K562 (cell line): ENCODE measurements at regions not wholly inside any gene's neighbourhood (a gene's known extent, or its start where the extent isn't known, plus 50 kb on each side); places are given as distances from the start of the nearest gene placed in this dataset.
A peak's percentile ranks its signal among the peaks of the same experiment; 100 is the strongest.

ENCODE experiments used
- ATAC-seq: fragments of 200-7000 bp; cut with Tn5 transposase; 3 replicates; pipeline ENCODE4 v1.9.1; 2020; ENCODE audit warnings: moderate library complexity
- BruUV-seq: library from RNA; stranded (reverse); fragments of 400-500 nt; replicated peaks from 2 replicates; lab custom pipeline; 2021; lab: Mats Ljungman, UMichigan
- CTCF ChIA-PET: fragments of 300-600 bp; formaldehyde crosslinking; extraction: SDS; loops from one replicate; lab custom pipeline; 2021; ENCODE audit warnings: low intra/inter-chr PET ratio; lab: Yijun Ruan, JAX
- POLR2A ChIA-PET: fragments of 300-600, 350-650 bp; sonication (Branson Sonifier 250); formaldehyde crosslinking; extraction: SDS; loops from one replicate; lab custom pipeline; 2021; ENCODE audit warnings: antibody characterized with exemption, inconsistent platforms; lab: Yijun Ruan, JAX
- DNase-seq, 4 experiments: peaks; one replicate each; pipeline versions ENCODE4 v3.0.0 to v3.0.0-alpha.2; 2011 to 2018; ENCODE audit warnings: low spot score in 3 of 4, mixed read lengths in 3 of 4; ENCODE audit errors: extremely low read depth in 1 of 4
- FAIRE-seq: peaks from 2 replicates; lab custom pipeline; 2011; peaks lifted over from hg19 to GRCh38; lab: Jason Lieb, UNC
- H2AFZ ChIP-seq: 2 replicates; pipeline ENCODE4 v1.6.0; 2011; ENCODE audit warnings: low read depth, low read length, control low read depth, inconsistent platforms
- H3K27ac ChIP-seq: fragments of 200-600 bp; 3 replicates; pipeline ENCODE4 v1.8.0; 2011; ENCODE audit warnings: low read depth, mild to moderate bottlenecking, control low read depth, inconsistent platforms, low read length, moderate library complexity, mixed read lengths; ENCODE audit errors: extremely low read depth
- H3K27me3 ChIP-seq, 2 experiments: fragments of 300-600 bp in 1 of 2; 2 replicates in 1 of 2; 3 replicates in 1 of 2; pipeline versions ENCODE4 v1.6.0 to v1.8.0; 2011; ENCODE audit warnings: inconsistent platforms in 2 of 2, low read length in 2 of 2, mild to moderate bottlenecking in 1 of 2, mixed read lengths in 1 of 2, moderate library complexity in 1 of 2; ENCODE audit not compliant: control insufficient read depth in 2 of 2, insufficient read depth in 2 of 2
- H3K36me3 ChIP-seq: fragments of 300-600 bp; 3 replicates; pipeline ENCODE4 v1.8.0; 2011; ENCODE audit warnings: mild to moderate bottlenecking, low read length, inconsistent platforms; ENCODE audit not compliant: control insufficient read depth, insufficient read depth
- H3K4me1 ChIP-seq, 2 experiments: fragments of 200-600 bp in 1 of 2; replicated peaks in 1 of 2; 2 replicates in 1 of 2; 3 replicates in 1 of 2; pipeline versions ENCODE4 v1.5.1 to v1.8.0; 2011; ENCODE audit warnings: inconsistent platforms in 2 of 2, low read length in 2 of 2, mild to moderate bottlenecking in 1 of 2, mixed read lengths in 1 of 2, moderate library complexity in 1 of 2; ENCODE audit not compliant: control insufficient read depth in 2 of 2, insufficient read depth in 2 of 2
- H3K4me2 ChIP-seq: 2 replicates; pipeline ENCODE4 v1.6.1; 2011; ENCODE audit warnings: low read length, control low read depth, inconsistent platforms, mixed read lengths; ENCODE audit not compliant: insufficient read depth
- H3K4me3 ChIP-seq: fragments of 200-600 bp; sonication (generic), shearing (Covaris generic); 2 replicates; pipeline ENCODE4 v1.5.1; 2016; ENCODE audit warnings: control low read depth, inconsistent platforms
- H3K79me2 ChIP-seq: fragments of 200-600 bp; 3 replicates; pipeline ENCODE4 v1.8.0; 2011; ENCODE audit warnings: low read length, inconsistent platforms; ENCODE audit not compliant: control insufficient read depth, insufficient read depth
- H3K9ac ChIP-seq, 2 experiments: 2 replicates each; pipeline versions ENCODE4 v1.6.0 to v1.6.1; 2011; ENCODE audit warnings: low read depth in 2 of 2, low read length in 2 of 2, control low read depth in 1 of 2, inconsistent platforms in 1 of 2, mild to moderate bottlenecking in 1 of 2, mixed read lengths in 1 of 2; ENCODE audit not compliant: insufficient read depth in 1 of 2
- H3K9me1 ChIP-seq: one replicate; pipeline ENCODE4 v1.6.0; 2011; ENCODE audit warnings: inconsistent platforms, mild to moderate bottlenecking, low read length, moderate library complexity; ENCODE audit not compliant: control insufficient read depth, insufficient read depth
- H3K9me3 ChIP-seq: replicated peaks from 2 replicates; pipeline ENCODE4 v1.5.1; 2011; ENCODE audit warnings: low read depth, low read length, inconsistent platforms; ENCODE audit not compliant: control insufficient read depth, insufficient read depth
- H4K20me1 ChIP-seq: replicated peaks from 2 replicates; pipeline ENCODE4 v1.6.1; 2011; ENCODE audit warnings: low read length, inconsistent platforms, mixed read lengths; ENCODE audit not compliant: control insufficient read depth, insufficient read depth
- GATAD2B ChIP-seq: fragments of 450-650 bp; IDR thresholded peaks from 2 replicates; pipeline ENCODE4 v1.6.1; 2017; ENCODE audit warnings: mild to moderate bottlenecking, borderline replicate concordance
- HNRNPK ChIP-seq: fragments of 200-400 bp; formaldehyde crosslinking; IDR thresholded peaks from one replicate; pipeline ENCODE4 v1.6.1; 2018; ENCODE audit warnings: mild to moderate bottlenecking, low read depth, low read length; ENCODE audit not compliant: poor library complexity, severe bottlenecking
- ZNF407 ChIP-seq: fragments of 450-650 bp; IDR thresholded peaks from 2 replicates; pipeline ENCODE4 v1.6.1; 2016; ENCODE audit warnings: low read depth
- WGBS: fragments of 100-300 bp; shearing (Covaris generic); methylation state at CpG from one replicate; pipeline ENCODE4 v1.1.6; 2016; ENCODE audit warnings: low coverage, mixed read lengths; ENCODE audit not compliant: insufficient coverage; ENCODE audit errors: missing lambda C conversion rate; 5-methylcytosine and 5-hydroxymethylcytosine counted together
- in situ Hi-C: fragments of 300-500 bp; cut with MboI; formaldehyde crosslinking; loops from 4 replicates; pipeline ENCODE4 v1.15.0; 2018; ENCODE audit warnings: inconsistent platforms, mixed read lengths
- intact Hi-C: fragments of 100-400 bp; cut with micrococcal nuclease; formaldehyde crosslinking; loops from 2 replicates; pipeline ENCODE4 v1.14.2; 2022
- TF ChIP-seq, protein P1 (sequence below), 2 experiments: fragments of 450-650 bp in 1 of 2; sonication (generic) in 1 of 2; formaldehyde crosslinking; conservative IDR thresholded peaks; 2 replicates each; pipeline versions ENCODE4 v1.4.0 to v1.8.1; 2020 to 2022; ENCODE audit warnings: mild to moderate bottlenecking in 1 of 2, missing genetic modification reagents in 1 of 2

GRCh38 chr7:45454771-45455170, 119.4 kb upstream of the ADCY1 start:
- intact Hi-C loops, result no loop called here
- Histone ChIP-seq H3K36me3 (no peaks in the 10 kb centered on the region), H3K27ac (no peak overlapping the region), H3K9ac (no peak overlapping the region), H3K4me3 (no peak overlapping the region), H3K79me2 (no peaks in the 10 kb centered on the region), H3K4me2 (no peak overlapping the region), H2AFZ (no peak overlapping the region), H3K9me3 (no peaks in the 10 kb centered on the region), H3K4me1 (peaks cover 0 to 4% of the 10 kb centered on the region in 2 experiments; a peak in 1 of 5 replicates), H3K27me3 (no peaks in the 10 kb centered on the region; a peak in 1 of 5 replicates), H4K20me1 (no peaks in the 10 kb centered on the region), H3K9me1 (no peaks in the 10 kb centered on the region)
- ChIA-PET POLR2A (no interaction called here), CTCF (no interaction called here)
- TF ChIP-seq HNRNPK, result peak; percentile 62
- TF ChIP-seq, protein P1, sequence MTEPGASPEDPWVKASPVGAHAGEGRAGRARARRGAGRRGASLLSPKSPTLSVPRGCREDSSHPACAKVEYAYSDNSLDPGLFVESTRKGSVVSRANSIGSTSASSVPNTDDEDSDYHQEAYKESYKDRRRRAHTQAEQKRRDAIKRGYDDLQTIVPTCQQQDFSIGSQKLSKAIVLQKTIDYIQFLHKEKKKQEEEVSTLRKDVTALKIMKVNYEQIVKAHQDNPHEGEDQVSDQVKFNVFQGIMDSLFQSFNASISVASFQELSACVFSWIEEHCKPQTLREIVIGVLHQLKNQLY (CRISPR knock-in tag; conservative IDR thresholded peaks at IDR 0.05), result no peak
- BruUV-seq, result no TSS peak
- ATAC-seq (no peak), DNase-seq (no peak), FAIRE-seq (no peak)
- in situ Hi-C loops, result no loop called here
- 0% methylated on average over 3 of the region's 3 CpGs for whole genome bisulfite sequencing

GRCh38 chr7:45455662-45456061, 118.5 kb upstream of the ADCY1 start:
- no TSS peak for BruUV-seq
- ChIA-PET POLR2A (no interaction called here), CTCF (no interaction called here)
- no peak for TF ChIP-seq GATAD2B
- TF ChIP-seq ZNF407, result no peak
- intact Hi-C loops, result no loop called here
- Histone ChIP-seq H4K20me1 (no peaks in the 10 kb centered on the region), H3K27ac (no peak overlapping the region), H3K79me2 (no peaks in the 10 kb centered on the region), H3K9ac (no peak overlapping the region), H3K27me3 (no peaks in the 10 kb centered on the region; a peak in 1 of 5 replicates), H3K9me1 (no peaks in the 10 kb centered on the region), H3K9me3 (no peaks in the 10 kb centered on the region), H3K36me3 (no peaks in the 10 kb centered on the region), H3K4me3 (no peak overlapping the region), H2AFZ (no peak overlapping the region), H3K4me1 (peaks cover 0 to 4% of the 10 kb centered on the region in 2 experiments; a peak in 1 of 5 replicates), H3K4me2 (no peak overlapping the region)
- no peak for FAIRE-seq
- 0% methylated on average over 4 of the region's 4 CpGs for WGBS
- no peak for DNase-seq
- peak; percentile 58; the same call in 2 of the 3 replicates for ATAC-seq
- in situ Hi-C loops, result no loop called here
